RPMI8226 (cell line): ENCODE measurements at regions not wholly inside any gene's neighbourhood (a gene's known extent, or its start where the extent isn't known, plus 50 kb on each side); places are given as distances from the start of the nearest gene placed in this dataset.
"Not testable (repeated sequence)": the region's sequence is repeated elsewhere in the genome, so short reads cannot be mapped to it uniquely, and the experiment has no call there.

ENCODE experiments used
- DNase-seq: peaks from one replicate; pipeline ENCODE4 v3.0.0-alpha.2; 2015

DNA sequence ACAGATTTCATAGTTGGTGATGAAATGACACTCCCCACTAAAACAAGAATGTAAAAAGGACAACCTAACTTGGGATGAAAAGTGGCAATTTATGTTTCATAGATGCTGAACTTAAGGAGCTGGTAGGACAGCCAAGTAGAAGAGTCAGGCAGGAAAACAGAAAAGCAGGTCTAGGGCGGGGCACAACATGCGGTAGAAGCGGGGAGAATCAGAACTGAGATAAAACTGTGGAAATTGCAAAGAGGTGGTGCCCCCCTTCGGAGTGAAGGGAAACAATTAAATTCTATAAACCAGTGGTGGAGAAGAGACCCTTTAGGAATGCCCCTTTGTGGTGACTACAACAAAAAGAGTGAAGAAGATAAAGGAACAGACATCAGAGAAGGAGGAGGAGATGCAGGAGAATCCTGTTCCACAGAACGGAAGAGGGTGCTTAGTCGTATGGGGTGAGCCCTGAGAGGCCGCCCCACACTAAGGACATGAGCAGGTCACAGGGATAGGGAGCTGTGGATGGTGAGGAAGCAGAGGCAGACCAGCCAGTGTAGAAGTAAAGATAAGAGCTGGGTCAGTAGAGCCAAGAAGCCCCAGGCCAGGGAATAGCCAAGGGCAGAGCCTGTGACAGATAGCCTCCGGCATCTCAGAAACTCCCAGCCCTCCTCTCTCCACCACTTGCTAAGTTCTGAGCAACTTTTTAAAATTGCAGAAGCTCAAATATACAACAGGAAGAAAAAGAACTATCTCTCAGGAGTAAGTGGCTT, 100.3 kb upstream of the DOCK9 start:
- DNase-seq: no peak

DNA sequence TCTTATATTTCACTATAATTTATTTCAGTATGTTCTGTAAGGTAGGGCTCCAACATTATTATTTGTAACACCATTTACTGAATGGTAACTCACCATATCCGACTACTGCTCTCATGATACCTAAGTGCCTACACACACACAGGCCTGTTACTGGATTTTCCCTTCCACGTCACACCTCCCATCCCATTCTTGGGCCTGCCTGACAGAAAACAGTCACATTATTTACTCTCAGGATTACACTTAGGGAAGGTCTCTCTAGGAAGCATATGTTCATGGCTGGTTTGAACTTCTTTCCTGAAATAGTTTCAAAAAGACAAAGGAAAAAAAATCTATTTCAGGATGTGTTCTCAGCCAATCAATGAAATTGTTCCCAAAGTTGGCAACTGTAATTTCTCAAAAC, 102.3 kb upstream of the DOCK9 start:
- DNase-seq: no peak

DNA sequence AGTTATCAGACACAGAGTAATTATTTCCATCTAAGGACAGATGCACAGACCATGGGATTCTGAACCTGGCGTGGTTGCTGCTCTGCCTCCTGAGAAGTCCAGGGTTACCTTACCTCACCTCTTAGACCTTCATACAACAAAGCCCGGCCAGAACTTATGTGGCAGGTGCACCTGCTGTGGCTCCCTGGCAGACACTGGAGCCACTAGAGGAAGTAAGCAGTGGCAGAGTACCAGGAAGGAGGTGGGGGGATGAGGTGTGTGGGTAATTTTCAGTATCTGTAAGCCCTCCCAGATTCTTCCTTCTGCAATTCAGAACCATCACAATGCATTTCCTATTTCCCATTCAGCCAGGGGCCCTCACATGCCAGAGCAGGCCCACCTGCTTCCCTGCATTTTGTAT, 106.1 kb upstream of the DOCK9 start:
- peak; percentile 18 for DNase-seq

GRCh38 chr13:99085139-99085807, 107.4 kb upstream of the DOCK9 start:
- DNase-seq: no peak

GRCh38 chr13:99085808-99086266, 108.0 kb upstream of the DOCK9 start:
- DNase-seq: no peak

DNA sequence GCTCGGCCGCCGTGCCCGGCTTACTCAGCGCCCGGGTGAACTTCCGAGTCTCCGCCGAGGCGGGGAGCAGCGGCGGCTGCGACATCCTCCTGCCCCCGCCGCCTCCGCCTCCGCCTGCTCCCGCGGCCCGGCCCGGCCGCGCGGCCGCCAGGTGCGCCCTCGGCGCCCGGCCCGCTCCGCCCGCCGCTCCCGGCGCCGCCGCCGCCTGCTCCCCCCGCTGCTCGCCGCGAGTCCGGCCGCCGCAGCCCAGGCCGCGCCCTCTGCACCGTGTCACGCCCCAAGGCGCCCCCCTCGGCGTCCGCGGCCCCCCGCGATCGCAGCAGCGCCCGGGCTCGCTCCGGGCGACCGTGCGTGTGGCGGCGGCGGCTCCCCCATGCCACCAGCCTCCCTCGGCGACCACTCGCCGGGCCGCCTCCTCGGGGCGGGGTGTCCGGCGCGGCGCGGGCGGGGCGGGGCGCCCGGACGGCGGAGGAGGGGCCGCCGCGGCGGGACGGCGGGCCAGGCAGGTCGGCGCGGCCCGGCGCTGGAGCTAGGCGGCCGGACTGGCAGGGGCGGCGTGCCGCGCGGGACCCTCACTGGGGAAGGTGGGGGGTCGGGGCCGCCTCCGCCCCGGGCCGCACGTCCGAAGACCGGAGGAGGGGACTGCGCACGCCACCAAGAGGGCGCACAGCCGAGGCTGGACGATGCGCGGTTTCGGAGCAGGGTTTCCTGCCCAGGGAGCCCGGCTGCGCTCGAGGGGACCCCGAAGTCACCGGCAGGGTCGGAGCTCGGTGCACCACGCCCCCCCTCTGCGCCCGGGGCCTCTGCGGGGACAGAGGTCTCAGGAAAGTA, 108.6 kb upstream of the DOCK9 start:
- DNase-seq: peak; percentile 59

GRCh38 chr13:99087098-99087953, 109.5 kb upstream of the DOCK9 start:
- DNase-seq: peak; percentile 89

DNA sequence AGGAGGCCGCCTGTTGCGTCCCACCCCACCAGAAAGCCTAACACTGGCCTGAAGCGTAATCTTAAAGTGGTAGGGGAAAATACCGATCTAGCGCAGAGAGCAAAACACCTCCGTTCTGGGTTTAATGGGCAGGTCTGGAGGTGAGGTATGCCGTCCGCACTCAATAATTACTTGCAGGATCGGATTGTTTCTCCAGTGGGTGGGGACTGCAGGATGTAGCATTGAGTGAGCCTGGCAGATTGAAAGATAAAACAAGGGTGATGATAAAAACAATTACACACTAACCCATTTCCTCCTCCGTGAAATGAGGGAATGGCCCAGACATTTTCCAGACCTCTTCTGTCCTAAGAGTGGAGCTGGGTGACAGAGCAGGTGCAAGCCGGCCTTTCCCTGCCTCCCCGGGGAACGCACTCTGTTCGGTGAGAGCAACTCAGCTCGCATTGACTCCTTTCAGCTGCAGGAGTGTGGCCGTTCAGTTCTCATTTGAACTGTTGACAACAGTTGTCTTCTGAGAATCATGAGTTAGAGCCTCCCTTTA, 110.2 kb upstream of the DOCK9 start:
- DNase-seq: no peak

DNA sequence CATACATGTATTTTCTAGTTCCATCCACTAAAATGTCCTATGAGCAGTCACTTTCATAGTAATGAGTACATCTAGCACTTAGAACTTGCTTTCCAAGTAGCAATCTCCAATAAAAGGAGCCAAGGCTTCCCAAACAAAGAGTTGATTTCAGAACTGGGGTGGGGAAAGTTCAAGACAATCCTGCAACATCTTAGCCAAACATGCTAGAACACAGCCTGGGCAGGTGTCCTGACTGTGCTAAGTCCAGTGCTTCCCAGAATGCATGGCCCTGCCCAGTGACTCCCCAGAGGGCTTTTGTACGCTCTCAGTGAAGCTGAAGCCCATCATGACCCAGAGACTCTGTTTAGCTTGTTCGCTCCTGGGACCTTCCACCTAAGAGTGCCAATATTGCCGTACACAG, 106.7 kb upstream of the UBAC2 start:
- DNase-seq: no peak

DNA sequence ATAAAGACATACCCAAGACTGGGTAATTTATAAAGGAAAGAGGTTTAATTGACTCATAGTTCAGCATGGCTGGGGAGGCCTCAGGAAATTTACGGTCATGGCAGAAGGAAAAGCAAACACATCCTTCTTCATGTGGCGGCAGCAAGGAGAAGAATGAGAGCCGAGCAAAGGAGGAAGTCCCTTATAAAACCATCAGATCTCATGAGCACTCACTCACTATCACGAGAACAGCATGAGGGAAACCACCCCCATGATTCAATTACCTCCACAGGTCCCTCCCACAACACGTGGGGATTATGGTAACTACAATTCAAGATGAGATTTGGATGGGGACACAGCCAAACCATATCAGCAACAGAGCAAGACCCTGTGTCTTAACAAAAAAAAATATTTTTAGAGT, 98.8 kb upstream of the UBAC2 start:
- DNase-seq: not testable (repeated sequence)

GRCh38 chr13:99103536-99103935, 97.1 kb upstream of the UBAC2 start:
- DNase-seq: no peak

DNA sequence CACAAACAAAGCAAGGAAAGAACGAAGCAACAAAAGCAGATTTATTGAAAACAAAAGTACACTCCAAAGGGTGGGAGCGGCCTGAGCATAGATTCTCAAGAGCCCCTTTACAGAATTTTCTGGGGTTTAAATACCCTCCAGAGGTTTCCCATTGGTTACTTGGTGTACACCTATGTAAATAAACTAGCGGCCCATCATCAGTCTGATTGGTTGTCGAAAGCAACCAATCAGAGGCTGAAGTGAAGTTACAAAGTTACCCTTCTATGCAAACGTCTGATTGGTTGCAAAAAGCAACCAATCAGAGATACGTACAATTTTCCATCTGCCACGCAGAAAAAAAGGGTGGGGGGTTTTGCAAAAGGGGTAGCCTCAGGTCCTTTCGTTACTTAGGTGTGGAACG, 96.3 kb upstream of the UBAC2 start:
- no peak for DNase-seq

GRCh38 chr13:99105160-99105559, 95.5 kb upstream of the UBAC2 start:
- DNase-seq: no peak

DNA sequence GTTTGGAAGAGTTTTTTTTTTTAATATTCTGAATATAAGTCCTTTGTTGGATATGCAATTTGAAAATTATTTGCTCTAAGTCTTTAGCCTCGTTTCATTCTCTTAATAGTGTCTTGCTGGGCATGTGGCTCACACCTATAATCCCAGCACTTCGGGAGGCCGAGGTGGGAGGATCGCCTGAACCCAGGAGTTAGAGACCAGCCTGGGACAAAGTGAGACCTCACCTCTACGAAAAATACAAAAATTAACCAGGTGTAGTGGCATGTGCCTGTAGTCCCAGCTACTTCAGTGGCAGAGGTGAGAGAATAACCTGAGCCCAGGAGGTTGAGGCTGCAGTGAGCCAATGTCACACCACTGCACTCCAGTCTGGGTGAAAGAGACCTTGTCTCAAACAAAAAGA, 87.3 kb upstream of the UBAC2 start:
- no peak for DNase-seq

DNA sequence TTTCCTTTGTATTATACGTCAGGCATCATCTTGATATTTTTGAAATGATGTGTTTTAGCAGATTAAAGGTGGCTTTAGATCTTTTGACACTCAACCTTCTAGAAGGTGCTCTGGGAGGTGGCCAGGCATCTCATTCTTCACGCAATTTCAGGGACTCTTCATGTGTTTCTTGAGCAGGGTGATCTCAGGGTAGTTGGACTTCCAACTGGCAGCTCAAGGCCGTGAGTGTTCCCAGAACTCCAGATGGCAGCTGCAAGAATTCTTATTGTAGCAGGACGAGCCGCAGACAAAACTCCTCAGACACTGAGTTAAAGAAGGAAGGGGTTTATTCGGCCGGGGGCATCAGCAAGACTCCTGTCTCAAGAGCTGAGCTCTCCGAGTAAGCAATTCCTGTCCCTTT, 82.5 kb upstream of the UBAC2 start:
- DNase-seq: no peak

- no peak for DNase-seq
Observed at GRCh38 chr13:99119656-99120055, 81.0 kb upstream of the UBAC2 start.

DNA sequence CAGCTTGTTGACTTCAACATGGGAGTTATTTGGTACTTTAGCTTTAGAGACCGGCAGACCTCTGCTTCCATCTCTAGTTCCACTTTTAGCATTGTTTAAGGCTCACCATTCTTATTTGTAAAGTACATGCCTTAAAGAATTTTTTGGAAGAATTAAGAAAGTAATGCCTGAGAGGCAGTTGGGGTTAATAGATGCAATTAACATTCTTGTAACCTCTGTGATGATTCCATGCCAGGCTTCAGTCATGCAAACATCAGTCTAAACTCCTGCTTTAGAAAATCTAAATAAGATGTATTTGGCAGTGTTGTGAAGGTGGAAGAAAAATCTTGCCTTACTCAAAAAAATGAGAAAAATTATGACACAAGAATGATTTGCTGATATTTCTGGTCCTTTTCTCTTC, 79.9 kb upstream of the UBAC2 start:
- no peak for DNase-seq

- DNase-seq: no peak
Observed at GRCh38 chr13:99122171-99122570, 78.5 kb upstream of the UBAC2 start.

DNA sequence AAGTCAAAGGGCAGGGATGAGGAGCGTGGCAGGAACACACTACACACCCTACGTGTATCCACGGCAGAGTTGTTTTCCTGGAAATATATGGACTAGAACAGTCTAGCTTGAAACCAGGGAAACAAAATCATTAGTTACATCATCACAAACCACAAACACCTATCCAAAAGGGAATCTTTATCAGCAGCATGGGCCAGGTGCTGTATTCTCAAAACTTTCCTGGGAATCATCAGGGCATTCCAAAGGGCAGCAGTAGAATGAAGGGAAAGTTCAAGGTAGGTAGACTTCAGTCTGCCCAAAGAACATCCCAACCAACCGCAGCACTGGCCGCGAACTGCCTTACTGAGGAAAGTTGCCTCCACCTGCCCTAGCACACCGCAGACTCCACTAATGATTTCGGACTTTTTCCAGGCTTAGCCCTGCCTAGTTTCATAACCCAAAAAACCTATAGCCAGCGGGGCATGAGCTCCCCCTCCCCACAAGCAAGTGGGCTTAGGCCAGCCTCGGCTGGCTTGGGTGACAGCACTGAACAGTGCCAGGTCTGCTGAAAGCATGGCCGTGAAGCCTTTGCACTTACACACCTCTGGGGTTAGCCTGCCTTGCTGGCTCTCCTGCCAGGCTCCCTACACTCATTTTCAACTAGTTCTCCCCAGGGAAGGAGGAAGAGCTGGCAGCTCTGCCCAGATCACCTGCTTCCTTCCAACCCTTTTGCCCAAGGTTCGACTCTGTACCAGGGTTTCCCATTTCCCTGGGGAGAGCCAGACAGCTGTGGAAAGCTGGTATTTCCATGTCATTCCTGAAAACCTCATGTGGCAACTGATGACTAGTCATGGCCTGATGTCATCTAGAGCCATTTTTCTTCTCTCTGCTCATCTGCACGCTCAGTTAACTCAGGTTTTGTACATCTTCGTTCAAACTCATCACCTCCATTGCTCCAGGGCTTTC, 77.3 kb upstream of the UBAC2 start:
- DNase-seq: no peak

DNA sequence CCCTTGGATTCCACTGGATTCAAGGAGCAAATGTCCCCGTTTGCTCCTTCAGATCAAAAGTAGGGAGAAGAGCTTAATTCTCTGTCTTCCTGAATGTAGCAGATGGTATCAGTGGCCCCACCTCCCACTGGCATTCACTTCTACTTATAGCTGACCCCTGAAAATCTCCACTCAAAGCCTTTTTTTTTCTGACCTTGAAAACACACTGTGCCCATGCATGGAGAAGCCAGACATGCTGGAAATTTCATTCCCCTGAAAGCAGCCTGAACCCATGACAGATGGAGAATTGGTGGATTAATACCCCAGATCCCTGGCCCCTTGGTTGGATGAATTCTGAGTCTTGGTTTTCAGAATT, 76.6 kb upstream of the UBAC2 start:
- DNase-seq: no peak

DNA sequence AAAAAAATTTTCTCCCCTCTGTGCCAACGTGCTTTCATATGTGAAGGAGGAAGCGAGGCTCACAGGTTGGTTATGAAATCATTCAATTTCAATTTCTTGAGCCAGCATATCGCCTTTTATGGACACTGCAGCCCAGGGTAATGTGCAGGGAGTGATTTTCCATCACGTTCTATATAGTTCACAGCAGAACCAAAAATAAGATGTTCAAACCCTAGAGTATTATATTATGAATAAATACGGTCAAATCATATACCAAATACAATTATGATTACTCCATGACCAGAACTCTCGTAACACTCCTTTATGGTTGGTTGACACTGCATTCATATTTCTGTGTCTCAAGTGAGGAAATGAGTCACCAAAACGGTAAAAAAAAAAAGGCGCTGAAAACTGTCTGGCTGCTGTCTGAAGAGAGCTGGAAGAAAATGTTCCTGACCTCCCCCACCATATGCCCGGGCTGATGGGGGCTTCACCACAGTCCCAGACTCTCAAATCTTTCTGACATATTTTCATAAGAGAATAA, 75.8 kb upstream of the UBAC2 start:
- DNase-seq: no peak
